Subcutaneous abdominal adipose tissue (tissue), 5 donors: ENCODE measurements at regions not wholly inside any gene's neighbourhood (a gene's known extent, or its start where the extent isn't known, plus 50 kb on each side); places are given as distances from the start of the nearest gene placed in this dataset.
A peak's percentile ranks its signal among the peaks of the same experiment; 100 is the strongest.

ENCODE experiments used
- H3K27ac ChIP-seq: one replicate; pipeline ENCODE4 v1.7.0; 2013; ENCODE audit warnings: low read depth, mild to moderate bottlenecking, inconsistent platforms, low read length, moderate library complexity
- H3K27me3 ChIP-seq, 5 donors: one replicate each; pipeline ENCODE4 v1.7.0; 2013; ENCODE audit warnings: low read length in 5 of 5, inconsistent platforms in 1 of 5; ENCODE audit not compliant: control insufficient read depth in 5 of 5, insufficient read depth in 4 of 5
- H3K36me3 ChIP-seq, 5 donors: one replicate each; pipeline ENCODE4 v1.7.0; 2013; ENCODE audit warnings: low read length in 5 of 5; ENCODE audit not compliant: control insufficient read depth in 5 of 5, insufficient read depth in 5 of 5
- H3K4me1 ChIP-seq, 5 donors: one replicate each; pipeline ENCODE4 v1.7.0; 2013; ENCODE audit warnings: low read length in 5 of 5, mild to moderate bottlenecking in 3 of 5, moderate library complexity in 1 of 5; ENCODE audit not compliant: control insufficient read depth in 5 of 5, insufficient read depth in 5 of 5
- H3K4me3 ChIP-seq, 5 donors: one replicate each; pipeline ENCODE4 v1.7.0; 2013; ENCODE audit warnings: low read length in 5 of 5, low read depth in 1 of 5
- H3K9ac ChIP-seq, 5 donors: one replicate each; pipeline ENCODE4 v1.7.0; 2013; ENCODE audit warnings: low read length in 5 of 5, mild to moderate bottlenecking in 4 of 5, moderate library complexity in 3 of 5
- H3K9me3 ChIP-seq, 5 donors: one replicate each; pipeline ENCODE4 v1.7.0; 2013; ENCODE audit warnings: low read length in 5 of 5; ENCODE audit not compliant: control insufficient read depth in 5 of 5
- donor health status: healthy.
- donor health status: healthy.
- donor health status: healthy.
- donor health status: healthy.
- donor health status: healthy.

DNA sequence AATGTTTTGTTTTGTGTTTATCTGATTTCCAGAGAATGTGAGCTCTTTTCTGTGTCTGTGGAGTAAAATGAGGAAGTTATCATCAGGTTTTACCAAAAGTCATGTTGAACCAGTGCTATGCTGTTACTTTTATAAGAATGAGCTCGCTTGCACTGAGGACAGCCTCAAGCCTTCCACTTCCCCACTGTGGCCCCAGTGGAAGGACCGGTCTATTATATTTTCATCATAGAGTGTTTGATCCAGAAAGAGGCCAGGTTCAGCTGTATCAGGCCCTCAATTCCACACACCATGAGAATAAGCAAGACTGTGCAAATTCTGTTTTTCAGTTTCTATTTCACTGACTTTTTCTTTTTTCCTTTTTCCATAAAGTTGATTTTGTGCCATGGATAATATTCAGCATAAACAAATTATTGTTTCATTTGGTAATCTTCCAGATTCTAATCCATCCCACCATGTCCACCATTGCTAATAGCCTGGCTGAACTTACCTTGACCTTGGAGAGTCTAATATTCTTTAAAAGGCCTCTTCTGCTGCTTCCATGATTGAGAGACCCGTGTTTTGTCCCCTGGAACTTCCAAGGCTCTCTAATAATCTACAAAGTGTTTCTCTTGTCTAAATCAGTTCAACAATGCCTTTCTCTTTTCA, 286.2 kb downstream of the THBS2 start:
- Histone ChIP-seq H3K27me3 (no peaks in the 10 kb centered on the region), H3K36me3 (no peaks in the 10 kb centered on the region), H3K27ac (no peak overlapping the region), H3K4me1 (peaks cover 0 to 14% (median 5%) of the 10 kb centered on the region in 5 donors), H3K9ac (no peak overlapping the region), H3K4me3 (no peak overlapping the region), H3K9me3 (no peaks in the 10 kb centered on the region)

- no peak overlapping the region for H3K27ac ChIP-seq
- peaks cover 0 to 14% (median 5%) of the 10 kb centered on the region in 5 donors for H3K4me1 ChIP-seq
Measured at GRCh38 chr6:168964138-168964835, 289.4 kb downstream of the THBS2 start.

GRCh38 chr6:168962886-168963285, 290.8 kb downstream of the THBS2 start:
- no peaks in the 10 kb centered on the region for H3K9me3 ChIP-seq
- H3K36me3 ChIP-seq: no peaks in the 10 kb centered on the region
- no peak overlapping the region for H3K27ac ChIP-seq
- H3K9ac ChIP-seq: no peak overlapping the region
- peaks cover 0 to 7% (median 5%) of the 10 kb centered on the region in 5 donors for H3K4me1 ChIP-seq
- H3K27me3 ChIP-seq: no peaks in the 10 kb centered on the region
- H3K4me3 ChIP-seq: peak overlapping the region in 1 of 5 donors; percentile 31

More at GRCh38 chr6:168964138-168964835, 289.4 kb downstream of the THBS2 start:
- no peaks in the 10 kb centered on the region for H3K36me3 ChIP-seq
- no peaks in the 10 kb centered on the region for H3K27me3 ChIP-seq
- H3K9ac ChIP-seq: no peak overlapping the region
- no peak overlapping the region for H3K4me3 ChIP-seq
- H3K9me3 ChIP-seq: no peaks in the 10 kb centered on the region

GRCh38 chr6:168961264-168961656, 292.4 kb downstream of the THBS2 start:
- no peaks in the 10 kb centered on the region for H3K9me3 ChIP-seq
- no peak overlapping the region for H3K9ac ChIP-seq
- no peaks in the 10 kb centered on the region for H3K36me3 ChIP-seq
- H3K4me1 ChIP-seq: peaks cover 0 to 5% (median 0%) of the 10 kb centered on the region in 5 donors
- H3K4me3 ChIP-seq: no peak overlapping the region
- H3K27ac ChIP-seq: no peak overlapping the region
- no peaks in the 10 kb centered on the region for H3K27me3 ChIP-seq

- Histone ChIP-seq H3K9ac (no peak overlapping the region), H3K4me3 (no peak overlapping the region), H3K27ac (no peak overlapping the region), H3K27me3 (no peaks in the 10 kb centered on the region), H3K4me1 (peaks cover 0 to 5% (median 0%) of the 10 kb centered on the region in 5 donors), H3K36me3 (no peaks in the 10 kb centered on the region), H3K9me3 (no peaks in the 10 kb centered on the region)
Measured at GRCh38 chr6:168960551-168961263, 292.9 kb downstream of the THBS2 start.

DNA sequence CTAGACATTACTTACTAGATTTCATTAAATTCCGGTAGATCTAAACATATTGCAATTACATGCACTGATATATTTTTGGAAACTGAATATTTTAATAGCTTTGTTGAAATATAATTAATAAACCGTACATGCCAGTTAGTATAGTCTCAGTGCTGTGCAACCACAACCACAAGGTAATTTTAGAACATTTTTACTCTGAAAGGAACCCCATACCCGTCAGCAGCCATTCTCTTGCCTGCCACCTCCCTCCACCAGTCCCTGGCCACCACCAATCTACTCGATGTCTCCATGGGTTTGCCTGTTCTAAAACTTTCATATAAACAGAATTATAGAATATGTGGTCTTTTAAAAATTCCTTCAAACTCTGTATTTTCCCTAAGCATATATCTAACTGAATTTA, 293.9 kb downstream of the THBS2 start:
- H3K27me3 ChIP-seq: no peaks in the 10 kb centered on the region
- H3K9ac ChIP-seq: no peak overlapping the region
- no peaks in the 10 kb centered on the region for H3K36me3 ChIP-seq
- H3K9me3 ChIP-seq: no peaks in the 10 kb centered on the region
- H3K4me3 ChIP-seq: no peak overlapping the region
- H3K4me1 ChIP-seq: peaks cover 0 to 5% (median 0%) of the 10 kb centered on the region in 5 donors
- no peak overlapping the region for H3K27ac ChIP-seq

- Histone ChIP-seq H3K36me3 (no peaks in the 10 kb centered on the region), H3K27ac (no peak overlapping the region), H3K9ac (no peak overlapping the region), H3K4me1 (no peaks in the 10 kb centered on the region), H3K27me3 (no peaks in the 10 kb centered on the region), H3K9me3 (no peaks in the 10 kb centered on the region), H3K4me3 (no peak overlapping the region)
Measured at GRCh38 chr6:168956884-168957730, 296.5 kb downstream of the THBS2 start.

DNA sequence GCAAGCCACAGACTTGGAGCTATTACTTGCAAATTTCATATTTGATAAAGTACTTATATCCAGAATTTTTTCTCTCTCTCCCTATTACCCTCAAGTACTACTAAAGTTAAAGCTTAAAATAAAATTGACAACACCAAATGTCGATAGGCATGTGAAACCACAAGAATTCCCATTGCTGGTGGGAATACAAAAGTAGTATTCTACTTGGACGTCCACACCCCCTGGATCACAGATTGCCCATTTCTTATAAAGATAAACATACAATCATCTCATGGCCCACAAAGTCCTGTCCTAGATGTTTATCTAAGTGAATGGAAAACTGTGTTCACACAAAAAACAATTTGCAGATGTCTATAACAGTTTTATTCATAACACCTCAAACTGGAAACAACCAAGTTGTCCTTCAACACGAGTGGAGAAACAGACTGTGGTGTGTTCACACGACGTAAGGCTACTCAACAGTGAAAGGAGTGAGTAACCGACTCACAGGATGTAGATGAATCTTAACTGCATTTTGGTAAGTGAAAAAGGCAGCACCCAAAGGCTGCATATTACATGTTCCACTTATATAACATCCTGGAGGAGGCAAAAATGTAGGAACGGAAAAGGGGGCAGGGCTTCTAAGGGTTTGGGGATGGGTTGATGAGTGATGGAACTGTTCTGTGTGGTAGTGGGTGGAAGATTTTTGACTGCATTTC, 297.4 kb downstream of the THBS2 start:
- Histone ChIP-seq H3K9me3 (no peaks in the 10 kb centered on the region), H3K27me3 (no peaks in the 10 kb centered on the region), H3K9ac (no peak overlapping the region), H3K36me3 (no peaks in the 10 kb centered on the region), H3K27ac (no peak overlapping the region), H3K4me3 (no peak overlapping the region), H3K4me1 (peaks cover 0 to under 1% (median 0%) of the 10 kb centered on the region in 5 donors)

DNA sequence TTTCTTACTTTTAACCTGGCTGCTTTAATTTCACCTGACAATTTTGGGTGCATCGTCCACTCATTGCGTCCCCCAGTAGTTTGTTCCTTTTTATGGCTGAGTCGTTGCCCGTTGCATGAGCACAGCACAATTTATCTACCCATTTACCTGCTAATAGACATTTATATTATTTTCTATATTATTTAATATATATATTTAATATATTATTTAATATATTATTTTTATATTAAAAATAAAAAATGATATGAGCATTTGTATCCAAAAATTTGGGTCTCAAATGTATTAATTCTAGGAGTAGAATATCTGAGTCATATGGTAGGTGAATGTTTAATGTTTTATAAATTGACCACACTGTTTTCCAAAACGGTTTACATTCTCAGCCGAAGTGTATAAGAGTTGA, 300.2 kb downstream of the THBS2 start:
- Histone ChIP-seq H3K9me3 (no peaks in the 10 kb centered on the region), H3K9ac (no peak overlapping the region), H3K4me1 (peaks cover 0 to 14% (median 9%) of the 10 kb centered on the region in 5 donors), H3K27me3 (no peaks in the 10 kb centered on the region), H3K27ac (no peak overlapping the region), H3K36me3 (no peaks in the 10 kb centered on the region), H3K4me3 (no peak overlapping the region)
